ENCODE measurements at regions not wholly inside any gene's neighbourhood (a gene's known extent, or its start where the extent isn't known, plus 50 kb on each side); places are given as distances from the start of the nearest gene placed in this dataset.

DNA sequence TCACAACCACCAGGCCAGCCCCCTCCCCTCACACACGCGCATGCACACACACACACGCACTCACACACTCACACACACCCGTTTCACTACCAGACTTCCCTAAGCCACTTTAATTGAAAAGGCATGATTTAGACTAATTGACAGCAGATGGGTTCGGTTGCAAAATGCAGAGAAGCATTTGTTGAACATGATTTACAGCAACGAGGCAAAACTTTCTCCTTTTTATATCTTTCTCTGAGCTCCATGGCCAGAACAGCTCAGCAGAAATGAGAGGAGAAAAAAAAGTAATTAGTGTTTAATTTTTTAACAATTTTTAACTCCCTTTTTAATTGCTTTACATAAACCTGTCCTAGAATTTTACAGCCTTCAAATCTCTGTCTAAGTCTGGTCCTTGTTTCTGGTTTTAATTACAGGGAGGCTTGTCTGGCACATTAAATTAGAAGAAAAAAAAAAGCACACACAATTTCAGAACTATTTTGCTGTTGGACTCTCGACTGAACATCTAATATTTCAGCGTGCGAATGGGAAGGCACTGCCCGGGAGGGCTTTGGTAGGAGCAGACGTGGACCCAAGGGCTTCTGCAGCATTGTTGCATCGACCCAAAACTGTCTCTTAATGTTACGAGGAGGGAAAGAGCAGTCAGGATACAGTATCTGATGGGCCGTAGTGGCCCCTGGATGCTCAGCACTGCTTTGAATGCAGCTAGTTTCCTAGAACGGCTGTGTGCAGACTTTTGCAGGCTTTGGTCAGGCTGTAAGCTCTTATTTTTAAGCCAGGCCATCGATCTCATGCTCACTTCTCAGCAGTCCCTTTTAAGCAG, 255.9 kb downstream of the SOX9 start:
- no peaks in the 10 kb centered on the region for H3K9me2 ChIP-seq (replicated peaks; ENCODE audit: insufficient read depth, low read length)
- H3K79me2 ChIP-seq (ENCODE audit: insufficient read depth, low read length) = no peaks in the 10 kb centered on the region
- no peaks in the 10 kb centered on the region for H3K36me3 ChIP-seq (ENCODE audit: low read length)
- H4K20me1 ChIP-seq (ENCODE audit: low read depth, low read length) = no peaks in the 10 kb centered on the region
- H3K27me3 ChIP-seq (ENCODE audit: low read length) = no peaks in the 10 kb centered on the region
- H3K9ac ChIP-seq (ENCODE audit: low read length) = no peak overlapping the region
- no peak overlapping the region for H2AFZ ChIP-seq (ENCODE audit: low read depth, low read length, severe bottlenecking)
- no peaks in the 10 kb centered on the region for H3F3A ChIP-seq (ENCODE audit: insufficient read depth)
- no peak overlapping the region for H3K4me3 ChIP-seq (ENCODE audit: insufficient read depth, low read length, poor library complexity, severe bottlenecking)
- no peak overlapping the region for H3K4me2 ChIP-seq (ENCODE audit: low read depth, low read length, poor library complexity, severe bottlenecking)
- TF ChIP-seq, protein P1, sequence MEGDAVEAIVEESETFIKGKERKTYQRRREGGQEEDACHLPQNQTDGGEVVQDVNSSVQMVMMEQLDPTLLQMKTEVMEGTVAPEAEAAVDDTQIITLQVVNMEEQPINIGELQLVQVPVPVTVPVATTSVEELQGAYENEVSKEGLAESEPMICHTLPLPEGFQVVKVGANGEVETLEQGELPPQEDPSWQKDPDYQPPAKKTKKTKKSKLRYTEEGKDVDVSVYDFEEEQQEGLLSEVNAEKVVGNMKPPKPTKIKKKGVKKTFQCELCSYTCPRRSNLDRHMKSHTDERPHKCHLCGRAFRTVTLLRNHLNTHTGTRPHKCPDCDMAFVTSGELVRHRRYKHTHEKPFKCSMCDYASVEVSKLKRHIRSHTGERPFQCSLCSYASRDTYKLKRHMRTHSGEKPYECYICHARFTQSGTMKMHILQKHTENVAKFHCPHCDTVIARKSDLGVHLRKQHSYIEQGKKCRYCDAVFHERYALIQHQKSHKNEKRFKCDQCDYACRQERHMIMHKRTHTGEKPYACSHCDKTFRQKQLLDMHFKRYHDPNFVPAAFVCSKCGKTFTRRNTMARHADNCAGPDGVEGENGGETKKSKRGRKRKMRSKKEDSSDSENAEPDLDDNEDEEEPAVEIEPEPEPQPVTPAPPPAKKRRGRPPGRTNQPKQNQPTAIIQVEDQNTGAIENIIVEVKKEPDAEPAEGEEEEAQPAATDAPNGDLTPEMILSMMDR (IDR thresholded peaks at IDR 0.05; ENCODE audit: insufficient read depth, low read length, poor library complexity, severe bottlenecking) = no peak
- TF ChIP-seq EZH2phosphoT487 (conservative IDR thresholded peaks at IDR 0.05; ENCODE audit: low read length) = no peak
- no peak overlapping the region for H3K27ac ChIP-seq (ENCODE audit: low read depth, low read length)
- no peaks in the 10 kb centered on the region for H3K9me3 ChIP-seq (ENCODE audit: insufficient read depth, low read length)

DNA sequence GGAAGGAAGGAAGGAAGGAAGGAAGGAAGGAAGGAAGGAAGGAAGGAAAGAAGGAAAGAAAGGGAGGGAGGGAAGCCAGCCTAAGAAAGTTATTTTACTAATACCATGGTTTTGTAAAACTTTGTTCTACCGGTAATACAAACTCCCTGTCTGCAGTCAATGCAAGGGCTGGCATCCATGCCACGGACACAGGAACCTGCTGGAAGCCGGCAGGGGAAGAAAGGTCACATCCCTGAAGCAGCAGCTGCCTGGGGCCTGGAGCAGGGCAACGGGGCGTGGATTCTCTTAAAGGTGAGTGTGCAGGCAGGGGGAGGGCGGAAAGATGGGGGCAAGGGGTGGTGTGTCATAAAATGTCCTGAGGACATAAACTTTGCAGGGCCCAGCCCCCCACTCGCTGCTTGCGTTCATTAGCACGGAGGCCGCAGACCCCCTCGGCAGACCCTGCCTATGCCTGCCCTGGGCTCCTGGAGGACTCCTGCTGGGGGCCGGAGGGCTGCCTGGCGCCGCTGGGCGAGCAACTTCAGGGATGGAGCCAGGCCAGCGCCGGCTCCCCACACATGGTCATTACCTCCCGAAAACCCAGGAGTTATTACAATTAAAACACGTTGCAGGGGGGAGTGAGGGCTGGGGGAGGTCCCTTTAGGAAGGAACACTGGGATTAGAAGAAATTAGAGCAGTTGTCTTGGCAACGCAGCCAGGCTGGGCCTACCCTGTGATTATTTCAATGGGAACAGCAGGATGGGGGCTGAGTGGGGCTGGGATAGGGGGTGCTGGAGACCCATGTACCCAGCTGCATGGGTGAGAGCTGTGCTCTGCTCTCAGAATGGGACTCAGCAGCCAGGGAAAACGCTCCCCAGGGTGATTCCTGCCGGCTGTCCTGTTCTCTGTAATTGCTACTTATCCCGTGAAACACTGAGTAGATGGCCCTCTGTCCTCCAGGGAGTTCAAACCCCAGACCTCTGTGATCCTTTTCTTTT, 257.9 kb downstream of the SOX9 start:
- Histone ChIP-seq H4K20me1 (ENCODE audit: low read depth, low read length) (no peaks in the 10 kb centered on the region), H3K36me3 (ENCODE audit: low read length) (no peaks in the 10 kb centered on the region), H3F3A (ENCODE audit: insufficient read depth) (no peaks in the 10 kb centered on the region), H3K4me3 (ENCODE audit: insufficient read depth, low read length, poor library complexity, severe bottlenecking) (no peak overlapping the region), H2AFZ (ENCODE audit: low read depth, low read length, severe bottlenecking) (no peak overlapping the region), H3K9me3 (ENCODE audit: insufficient read depth, low read length) (no peaks in the 10 kb centered on the region), H3K4me2 (ENCODE audit: low read depth, low read length, poor library complexity, severe bottlenecking) (no peak overlapping the region), H3K9me2 (replicated peaks; ENCODE audit: insufficient read depth, low read length) (no peaks in the 10 kb centered on the region), H3K27ac (ENCODE audit: low read depth, low read length) (no peak overlapping the region), H3K27me3 (ENCODE audit: low read length) (no peaks in the 10 kb centered on the region), H3K9ac (ENCODE audit: low read length) (no peak overlapping the region), H3K79me2 (ENCODE audit: insufficient read depth, low read length) (no peaks in the 10 kb centered on the region)
- TF ChIP-seq, protein P1 (IDR thresholded peaks at IDR 0.05; ENCODE audit: insufficient read depth, low read length, poor library complexity, severe bottlenecking) = no peak
- no peak for TF ChIP-seq EZH2phosphoT487 (conservative IDR thresholded peaks at IDR 0.05; ENCODE audit: low read length)

DNA sequence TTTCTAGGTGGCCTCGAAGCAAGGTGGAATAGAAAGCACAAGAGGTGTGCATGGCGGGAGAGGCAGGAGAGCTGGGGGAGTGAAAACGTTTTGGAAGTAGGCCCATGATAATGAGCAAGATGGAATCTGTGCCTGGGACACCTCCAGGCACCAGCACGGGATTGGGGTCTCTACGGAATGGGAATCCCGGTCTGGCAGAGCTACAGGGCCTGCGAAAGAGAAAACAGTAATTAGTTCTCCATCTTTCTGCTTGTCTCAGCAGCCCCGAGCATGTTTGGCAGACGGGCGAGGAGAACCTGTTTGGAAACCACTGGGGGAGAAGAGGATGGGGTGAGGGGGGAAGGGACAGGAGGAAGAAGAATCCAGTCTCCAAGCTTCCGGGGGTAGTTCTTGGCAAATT, 258.7 kb downstream of the SOX9 start:
- H3K27ac ChIP-seq (ENCODE audit: low read depth, low read length) = no peak overlapping the region
- no peak overlapping the region for H3K9ac ChIP-seq (ENCODE audit: low read length)
- no peaks in the 10 kb centered on the region for H3K27me3 ChIP-seq (ENCODE audit: low read length)
- H4K20me1 ChIP-seq (ENCODE audit: low read depth, low read length) = no peaks in the 10 kb centered on the region
- TF ChIP-seq, protein P1 (IDR thresholded peaks at IDR 0.05; ENCODE audit: insufficient read depth, low read length, poor library complexity, severe bottlenecking) = no peak
- no peak for TF ChIP-seq EZH2phosphoT487 (conservative IDR thresholded peaks at IDR 0.05; ENCODE audit: low read length)
- no peaks in the 10 kb centered on the region for H3K9me2 ChIP-seq (replicated peaks; ENCODE audit: insufficient read depth, low read length)
- no peak overlapping the region for H2AFZ ChIP-seq (ENCODE audit: low read depth, low read length, severe bottlenecking)
- H3K4me3 ChIP-seq (ENCODE audit: insufficient read depth, low read length, poor library complexity, severe bottlenecking) = no peak overlapping the region
- no peaks in the 10 kb centered on the region for H3K9me3 ChIP-seq (ENCODE audit: insufficient read depth, low read length)
- no peaks in the 10 kb centered on the region for H3F3A ChIP-seq (ENCODE audit: insufficient read depth)
- no peaks in the 10 kb centered on the region for H3K79me2 ChIP-seq (ENCODE audit: insufficient read depth, low read length)
- H3K36me3 ChIP-seq (ENCODE audit: low read length) = no peaks in the 10 kb centered on the region
- no peak overlapping the region for H3K4me2 ChIP-seq (ENCODE audit: low read depth, low read length, poor library complexity, severe bottlenecking)
